ENCODE measurements at regions not wholly inside any gene's neighbourhood (a gene's known extent, or its start where the extent isn't known, plus 50 kb on each side); places are given as distances from the start of the nearest gene placed in this dataset.

DNA sequence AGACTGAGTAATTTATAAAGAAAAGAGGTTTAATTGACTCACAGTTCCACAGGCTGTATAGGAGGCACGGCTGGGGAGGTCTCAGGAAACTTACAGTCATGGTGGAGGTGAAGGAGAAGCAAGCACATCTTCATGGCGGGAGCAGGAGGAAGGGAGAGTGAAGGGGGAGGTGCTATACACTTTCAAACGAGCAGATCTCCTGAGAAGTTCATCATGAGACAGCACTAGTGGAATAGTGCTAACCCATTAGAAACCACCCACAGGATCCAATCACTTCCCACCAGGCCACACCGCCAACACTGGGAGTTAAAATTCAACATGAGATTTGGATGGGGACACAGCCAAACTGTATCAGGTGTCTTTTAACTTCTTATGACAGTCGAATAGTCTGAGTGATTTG lies 1459.3 kb upstream of the ACO1 start:
- H3T11ph ChIP-seq (ENCODE audit: low read length): no peak overlapping the region
- H3K27me3 Mint-ChIP-seq (ENCODE audit: low read depth): no peaks in the 10 kb centered on the region
- no peaks in the 10 kb centered on the region for H3K79me2 ChIP-seq (ENCODE audit: insufficient read depth, low read length)
- no peak overlapping the region for H2BK5ac ChIP-seq (ENCODE audit: insufficient read length, low read length)
- no peak overlapping the region for H4K5ac ChIP-seq (ENCODE audit: insufficient read length, low read depth, low read length)
- no peak overlapping the region for H3K18ac ChIP-seq (ENCODE audit: insufficient read length, low read depth, low read length)
- no peaks in the 10 kb centered on the region for H3K36me3 Mint-ChIP-seq (ENCODE audit: insufficient read depth in 1 of 3, low read depth in 3 of 3)
- no CpG with 5 or more reads among the region's 5 CpGs for WGBS (ENCODE audit: extremely low coverage, insufficient read length, low lambda C conversion rate)
- H2BK12ac ChIP-seq (ENCODE audit: insufficient read length, low read depth, low read length): no peak overlapping the region
- no peak overlapping the region for H3K4ac ChIP-seq (ENCODE audit: low read depth, low read length)
- no peak overlapping the region for H2BK15ac ChIP-seq (ENCODE audit: low read depth, low read length)
- no peak overlapping the region for H2AFZ ChIP-seq (ENCODE audit: low read length)
- H3K9me3 ChIP-seq (ENCODE audit: control insufficient read depth, low read depth, low read length): no peaks in the 10 kb centered on the region
- no peaks in the 10 kb centered on the region for H3K9me3 Mint-ChIP-seq
- H3K14ac ChIP-seq (ENCODE audit: insufficient read depth, low read length): no peak overlapping the region
- no peak overlapping the region for H3K27ac ChIP-seq (ENCODE audit: insufficient read length, low read depth, low read length)
- TF ChIP-seq, protein P1, sequence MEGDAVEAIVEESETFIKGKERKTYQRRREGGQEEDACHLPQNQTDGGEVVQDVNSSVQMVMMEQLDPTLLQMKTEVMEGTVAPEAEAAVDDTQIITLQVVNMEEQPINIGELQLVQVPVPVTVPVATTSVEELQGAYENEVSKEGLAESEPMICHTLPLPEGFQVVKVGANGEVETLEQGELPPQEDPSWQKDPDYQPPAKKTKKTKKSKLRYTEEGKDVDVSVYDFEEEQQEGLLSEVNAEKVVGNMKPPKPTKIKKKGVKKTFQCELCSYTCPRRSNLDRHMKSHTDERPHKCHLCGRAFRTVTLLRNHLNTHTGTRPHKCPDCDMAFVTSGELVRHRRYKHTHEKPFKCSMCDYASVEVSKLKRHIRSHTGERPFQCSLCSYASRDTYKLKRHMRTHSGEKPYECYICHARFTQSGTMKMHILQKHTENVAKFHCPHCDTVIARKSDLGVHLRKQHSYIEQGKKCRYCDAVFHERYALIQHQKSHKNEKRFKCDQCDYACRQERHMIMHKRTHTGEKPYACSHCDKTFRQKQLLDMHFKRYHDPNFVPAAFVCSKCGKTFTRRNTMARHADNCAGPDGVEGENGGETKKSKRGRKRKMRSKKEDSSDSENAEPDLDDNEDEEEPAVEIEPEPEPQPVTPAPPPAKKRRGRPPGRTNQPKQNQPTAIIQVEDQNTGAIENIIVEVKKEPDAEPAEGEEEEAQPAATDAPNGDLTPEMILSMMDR (conservative IDR thresholded peaks at IDR 0.05): no peak
- H3K23ac ChIP-seq (ENCODE audit: insufficient read length, low read depth, low read length): no peak overlapping the region
- no peak overlapping the region for H3K56ac ChIP-seq (ENCODE audit: insufficient read length, low read depth, low read length)
- no peaks in the 10 kb centered on the region for H3K27me3 ChIP-seq (ENCODE audit: insufficient read depth, low read length)
- no peak overlapping the region for H2AK5ac ChIP-seq (ENCODE audit: insufficient read length, low read length)
- H3K27ac Mint-ChIP-seq: no peak overlapping the region; a peak in 1 of 7 replicates
- no peaks in the 10 kb centered on the region for H3K23me2 ChIP-seq (ENCODE audit: insufficient read length, low read depth, low read length, poor library complexity, severe bottlenecking)
- H3K4me3 Mint-ChIP-seq: no peak overlapping the region
- no peak overlapping the region for H4K91ac ChIP-seq (ENCODE audit: insufficient read length, low read depth, low read length)
- no peaks in the 10 kb centered on the region for H3K79me1 ChIP-seq (ENCODE audit: insufficient read depth, low read depth, low read length, poor library complexity, severe bottlenecking)
- H2BK120ac ChIP-seq (ENCODE audit: low read depth, low read length, poor library complexity, severe bottlenecking): no peak overlapping the region
- H4K8ac ChIP-seq (replicated peaks; ENCODE audit: insufficient read length, low read depth, low read length): no peak overlapping the region
- H3K4me1 ChIP-seq (ENCODE audit: insufficient read depth, low read length): no peaks in the 10 kb centered on the region
- H3K9ac ChIP-seq (ENCODE audit: extremely low read depth, insufficient read length, low read length): no peak overlapping the region
- DNase-seq: no peak
- no peak overlapping the region for H3K4me2 ChIP-seq (ENCODE audit: insufficient read depth, insufficient read length, low read length)
- H2BK20ac ChIP-seq (ENCODE audit: low read depth, low read length, poor library complexity, severe bottlenecking): no peak overlapping the region
- peaks cover 0 to 3% of the 10 kb centered on the region in 2 experiments; a peak in 2 of 4 replicates for H3K4me1 Mint-ChIP-seq
- H4K20me1 ChIP-seq (ENCODE audit: control insufficient read depth, insufficient read depth, insufficient read length): no peaks in the 10 kb centered on the region

Measured in H9 (cell line).